ENCODE measurements at regions not wholly inside any gene's neighbourhood (a gene's known extent, or its start where the extent isn't known, plus 50 kb on each side); places are given as distances from the start of the nearest gene placed in this dataset.

DNA sequence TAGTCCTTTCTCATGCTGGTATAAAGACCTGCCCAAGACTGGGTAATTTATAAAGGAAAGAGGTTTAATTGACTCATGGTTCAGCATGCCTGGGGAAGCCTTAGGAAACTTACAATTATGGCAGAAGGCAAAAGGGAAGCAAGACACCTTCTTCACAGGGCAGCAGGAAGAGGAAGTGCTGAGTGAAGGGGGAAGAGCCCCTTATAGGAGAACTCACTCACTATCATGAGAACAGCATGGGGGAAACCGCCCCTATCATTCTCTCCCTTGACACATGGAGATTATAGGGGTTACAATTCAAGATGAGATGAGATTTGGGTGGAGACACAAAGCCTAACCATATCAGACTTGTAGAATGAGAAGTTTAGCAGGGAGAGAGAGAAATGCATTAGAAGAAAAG, 373.3 kb upstream of the DIAPH2 start:
- DNase-seq: peak; percentile 59
- Mint-ChIP-seq H3K27ac (no peak overlapping the region), H3K36me3 (ENCODE audit: low read depth) (no peaks in the 10 kb centered on the region), H3K9me3 (no peaks in the 10 kb centered on the region), H3K4me3 (no peak overlapping the region), H3K27me3 (ENCODE audit: insufficient read depth) (no peaks in the 10 kb centered on the region), H3K4me1 (peaks cover 8% of the 10 kb centered on the region)
- Histone ChIP-seq H3K36me3 (ENCODE audit: control insufficient read depth, insufficient read depth, low read length) (no peaks in the 10 kb centered on the region), H3K4me1 (ENCODE audit: control insufficient read depth, insufficient read depth, low read length) (no peaks in the 10 kb centered on the region), H3K9me3 (ENCODE audit: control insufficient read depth, low read length) (no peaks in the 10 kb centered on the region), H3K4me3 (ENCODE audit: low read length) (no peak overlapping the region), H3K27me3 (ENCODE audit: control insufficient read depth, insufficient read depth, low read length, poor library complexity, severe bottlenecking) (no peaks in the 10 kb centered on the region), H3K27ac (ENCODE audit: low read depth, low read length) (no peak overlapping the region), H3K9ac (ENCODE audit: extremely low read depth, low read length, poor library complexity, severe bottlenecking) (no peak overlapping the region)
- no CpG with 5 or more reads among the region's 1 CpG for WGBS, 2 experiments (ENCODE audit: insufficient coverage in 1 of 2, insufficient read length in 1 of 2)
- TF ChIP-seq, protein P1, sequence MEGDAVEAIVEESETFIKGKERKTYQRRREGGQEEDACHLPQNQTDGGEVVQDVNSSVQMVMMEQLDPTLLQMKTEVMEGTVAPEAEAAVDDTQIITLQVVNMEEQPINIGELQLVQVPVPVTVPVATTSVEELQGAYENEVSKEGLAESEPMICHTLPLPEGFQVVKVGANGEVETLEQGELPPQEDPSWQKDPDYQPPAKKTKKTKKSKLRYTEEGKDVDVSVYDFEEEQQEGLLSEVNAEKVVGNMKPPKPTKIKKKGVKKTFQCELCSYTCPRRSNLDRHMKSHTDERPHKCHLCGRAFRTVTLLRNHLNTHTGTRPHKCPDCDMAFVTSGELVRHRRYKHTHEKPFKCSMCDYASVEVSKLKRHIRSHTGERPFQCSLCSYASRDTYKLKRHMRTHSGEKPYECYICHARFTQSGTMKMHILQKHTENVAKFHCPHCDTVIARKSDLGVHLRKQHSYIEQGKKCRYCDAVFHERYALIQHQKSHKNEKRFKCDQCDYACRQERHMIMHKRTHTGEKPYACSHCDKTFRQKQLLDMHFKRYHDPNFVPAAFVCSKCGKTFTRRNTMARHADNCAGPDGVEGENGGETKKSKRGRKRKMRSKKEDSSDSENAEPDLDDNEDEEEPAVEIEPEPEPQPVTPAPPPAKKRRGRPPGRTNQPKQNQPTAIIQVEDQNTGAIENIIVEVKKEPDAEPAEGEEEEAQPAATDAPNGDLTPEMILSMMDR (conservative IDR thresholded peaks at IDR 0.05): no peak

DNA sequence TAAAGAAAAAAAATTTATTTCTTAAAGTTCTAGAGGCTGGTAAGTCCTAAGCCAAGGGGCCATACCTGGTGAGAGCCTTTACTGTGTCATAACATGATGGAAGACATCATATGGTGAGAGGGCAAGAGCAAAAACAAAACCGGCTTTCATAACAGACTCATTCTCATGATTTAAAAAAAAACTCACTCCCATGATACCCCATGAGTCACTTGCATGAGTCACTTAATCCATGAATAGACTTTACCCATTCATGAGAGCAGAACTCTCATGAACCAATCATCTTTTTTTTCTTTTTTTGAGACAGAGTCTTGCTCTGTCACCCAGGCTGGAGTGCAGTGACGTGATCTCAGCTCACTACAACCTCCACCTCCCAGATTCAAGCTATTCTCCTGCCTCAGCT, 369.7 kb upstream of the DIAPH2 start:
- H3K9ac ChIP-seq (ENCODE audit: extremely low read depth, low read length, poor library complexity, severe bottlenecking): no peak overlapping the region
- WGBS, 2 experiments (ENCODE audit: insufficient coverage in 1 of 2, insufficient read length in 1 of 2): 81% methylated on average over 2 of the region's 2 CpGs; no CpG with 5 or more reads in 1 of the 2 experiments
- no peak overlapping the region for H3K27ac ChIP-seq (ENCODE audit: low read depth, low read length)
- no peaks in the 10 kb centered on the region for H3K4me1 ChIP-seq (ENCODE audit: control insufficient read depth, insufficient read depth, low read length)
- no peak overlapping the region for H3K4me3 ChIP-seq (ENCODE audit: low read length)
- peaks cover under 1% of the 10 kb centered on the region for H3K27me3 Mint-ChIP-seq (ENCODE audit: insufficient read depth)
- no peaks in the 10 kb centered on the region for H3K27me3 ChIP-seq (ENCODE audit: control insufficient read depth, insufficient read depth, low read length, poor library complexity, severe bottlenecking)
- no peak overlapping the region for H3K4me3 Mint-ChIP-seq
- no peak for DNase-seq
- H3K9me3 ChIP-seq (ENCODE audit: control insufficient read depth, low read length): no peaks in the 10 kb centered on the region
- H3K9me3 Mint-ChIP-seq: no peaks in the 10 kb centered on the region
- H3K36me3 Mint-ChIP-seq (ENCODE audit: low read depth): no peaks in the 10 kb centered on the region
- TF ChIP-seq, protein P1 (conservative IDR thresholded peaks at IDR 0.05): no peak
- no peaks in the 10 kb centered on the region for H3K36me3 ChIP-seq (ENCODE audit: control insufficient read depth, insufficient read depth, low read length)
- H3K27ac Mint-ChIP-seq: no peak overlapping the region
- peaks cover 8% of the 10 kb centered on the region for H3K4me1 Mint-ChIP-seq

DNA sequence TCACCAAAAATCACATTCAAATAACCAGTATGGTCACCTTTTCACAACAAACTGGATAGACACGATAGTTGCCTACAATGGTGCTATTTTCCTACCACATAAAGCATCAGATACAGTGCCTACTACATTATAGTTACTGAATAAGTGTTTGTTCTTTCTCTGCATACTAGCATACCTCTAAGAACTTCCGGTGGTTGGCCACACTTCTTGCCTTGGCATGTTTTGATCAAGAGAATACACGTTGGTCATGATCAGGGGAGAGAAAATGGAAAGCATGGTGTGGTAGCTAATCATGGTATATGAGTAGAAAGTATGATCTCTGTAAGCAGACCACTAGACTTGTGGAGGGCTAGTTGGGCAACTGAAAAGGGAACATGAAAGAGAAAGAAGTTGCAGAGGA, 322.8 kb upstream of the DIAPH2 start:
- no peaks in the 10 kb centered on the region for H3K27me3 ChIP-seq (ENCODE audit: control insufficient read depth, insufficient read depth, low read length, poor library complexity, severe bottlenecking)
- H3K9me3 ChIP-seq (ENCODE audit: control insufficient read depth, low read length): no peaks in the 10 kb centered on the region
- no peak overlapping the region for H3K4me3 ChIP-seq (ENCODE audit: low read length)
- Mint-ChIP-seq H3K27ac (no peak overlapping the region), H3K9me3 (peaks cover 2% of the 10 kb centered on the region), H3K27me3 (ENCODE audit: insufficient read depth) (no peaks in the 10 kb centered on the region), H3K4me3 (no peak overlapping the region), H3K4me1 (no peaks in the 10 kb centered on the region), H3K36me3 (ENCODE audit: low read depth) (no peaks in the 10 kb centered on the region)
- H3K27ac ChIP-seq (ENCODE audit: low read depth, low read length): no peak overlapping the region
- no peaks in the 10 kb centered on the region for H3K36me3 ChIP-seq (ENCODE audit: control insufficient read depth, insufficient read depth, low read length)
- WGBS, 2 experiments (ENCODE audit: insufficient coverage in 1 of 2, insufficient read length in 1 of 2): 87% methylated on average over 3 of the region's 3 CpGs; no CpG with 5 or more reads in 1 of the 2 experiments
- no peak for DNase-seq
- H3K9ac ChIP-seq (ENCODE audit: extremely low read depth, low read length, poor library complexity, severe bottlenecking): no peak overlapping the region
- TF ChIP-seq, protein P1 (conservative IDR thresholded peaks at IDR 0.05): no peak
- no peaks in the 10 kb centered on the region for H3K4me1 ChIP-seq (ENCODE audit: control insufficient read depth, insufficient read depth, low read length)

Data from endodermal cell (in vitro differentiated cells).